Stimulated activated CD8-positive, alpha-beta memory T cell treated with anti-CD3 and anti-CD28 coated beads, Interleukin-15, amount 100 ng/mL, for 48 hours (primary cell): ENCODE measurements at regions not wholly inside any gene's neighbourhood (a gene's known extent, or its start where the extent isn't known, plus 50 kb on each side); places are given as distances from the start of the nearest gene placed in this dataset.
"Not testable (repeated sequence)": the region's sequence is repeated elsewhere in the genome, so short reads cannot be mapped to it uniquely, and the experiment has no call there.

Experiments
- DNase-seq, 2 donors: peaks; one replicate each; pipeline ENCODE4 v3.0.0-alpha.2; 2020; ENCODE audit warnings: low read depth in 2 of 2

- no peak for DNase-seq
These were observed 163.7 kb upstream of the TNRC6C start for GRCh38 chr17:77794846-77795245.

GRCh38 chr17:77795685-77796084 lies 162.8 kb upstream of the TNRC6C start:
- no peak for DNase-seq

- no peak for DNase-seq
These were observed 162.2 kb upstream of the TNRC6C start for GRCh38 chr17:77796176-77796860.

- DNase-seq: no peak
These were observed 160.5 kb upstream of the TNRC6C start for GRCh38 chr17:77798031-77798430.

GRCh38 chr17:77798481-77798880 lies 160.0 kb upstream of the TNRC6C start:
- DNase-seq: no peak

GRCh38 chr17:77800816-77801215 lies 157.7 kb upstream of the TNRC6C start:
- no peak for DNase-seq

GRCh38 chr17:77801545-77802332 lies 156.8 kb upstream of the TNRC6C start:
- no peak for DNase-seq

GRCh38 chr17:77802333-77802615 lies 156.2 kb upstream of the TNRC6C start:
- no peak for DNase-seq

GRCh38 chr17:77802811-77803220 lies 155.7 kb upstream of the TNRC6C start:
- no peak for DNase-seq

GRCh38 chr17:77803726-77804125 lies 154.8 kb upstream of the TNRC6C start:
- no peak for DNase-seq

GRCh38 chr17:77804796-77805426 lies 153.6 kb upstream of the TNRC6C start:
- no peak for DNase-seq

GRCh38 chr17:77805970-77806369 lies 152.5 kb upstream of the TNRC6C start:
- DNase-seq: not testable (repeated sequence)

- DNase-seq: no peak
These were observed 151.3 kb upstream of the TNRC6C start for GRCh38 chr17:77807051-77807745.

- no peak for DNase-seq
These were observed 150.6 kb upstream of the TNRC6C start for GRCh38 chr17:77807746-77808441.

- DNase-seq: no peak
These were observed 149.6 kb upstream of the TNRC6C start for GRCh38 chr17:77808686-77809425.

GRCh38 chr17:77809814-77810213 lies 148.7 kb upstream of the TNRC6C start:
- no peak for DNase-seq

GRCh38 chr17:77810536-77810935 lies 148.0 kb upstream of the TNRC6C start:
- no peak for DNase-seq

- no peak for DNase-seq
These were observed 147.0 kb upstream of the TNRC6C start for GRCh38 chr17:77811521-77811920.

- no peak for DNase-seq
These were observed 144.3 kb upstream of the TNRC6C start for GRCh38 chr17:77814091-77814772.

- DNase-seq: no peak
These were observed 143.2 kb upstream of the TNRC6C start for GRCh38 chr17:77815127-77815905.
